GM23248 (cell line): ENCODE measurements at regions not wholly inside any gene's neighbourhood (a gene's known extent, or its start where the extent isn't known, plus 50 kb on each side); places are given as distances from the start of the nearest gene placed in this dataset.

Experiments used
- EZH2 ChIP-seq: fragments of 200-600 bp; sonication (generic); IDR thresholded peaks from 2 replicates; pipeline ENCODE4 v1.6.1; 2018; ENCODE audit warnings: antibody characterized with exemption, mild to moderate bottlenecking; ENCODE audit not compliant: insufficient read depth, poor library complexity, severe bottlenecking
- EZH2phosphoT487 ChIP-seq: fragments of 200-600 bp; sonication (generic); IDR thresholded peaks from 2 replicates; pipeline ENCODE4 v1.6.1; 2018; ENCODE audit warnings: antibody characterized with exemption, moderate library complexity, mild to moderate bottlenecking, low read depth; ENCODE audit not compliant: insufficient read depth

GRCh38 chr2:126302043-126302442 is 353.9 kb upstream of the GYPC start:
- TF ChIP-seq EZH2 (no peak), EZH2phosphoT487 (no peak)
